GM23248 (cell line): ENCODE measurements at regions not wholly inside any gene's neighbourhood (a gene's known extent, or its start where the extent isn't known, plus 50 kb on each side); places are given as distances from the start of the nearest gene placed in this dataset.

ENCODE experiments used
- EZH2 ChIP-seq: fragments of 200-600 bp; sonication (generic); IDR thresholded peaks from 2 replicates; pipeline ENCODE4 v1.6.1; 2018; ENCODE audit warnings: antibody characterized with exemption, mild to moderate bottlenecking; ENCODE audit not compliant: insufficient read depth, poor library complexity, severe bottlenecking
- EZH2phosphoT487 ChIP-seq: fragments of 200-600 bp; sonication (generic); IDR thresholded peaks from 2 replicates; pipeline ENCODE4 v1.6.1; 2018; ENCODE audit warnings: antibody characterized with exemption, moderate library complexity, mild to moderate bottlenecking, low read depth; ENCODE audit not compliant: insufficient read depth

GRCh38 chr5:104817127-104817526, 1254.5 kb upstream of the NUDT12 start:
- no peak for TF ChIP-seq EZH2
- TF ChIP-seq EZH2phosphoT487 = no peak
